SK-N-SH (cell line): ENCODE measurements at regions not wholly inside any gene's neighbourhood (a gene's known extent, or its start where the extent isn't known, plus 50 kb on each side); places are given as distances from the start of the nearest gene placed in this dataset.

Source experiments
- CTCF ChIA-PET: fragments of 300-600, 350-600 bp; formaldehyde crosslinking; extraction: SDS; loops from one replicate; lab custom pipeline; 2021; lab: Yijun Ruan, JAX
- POLR2A ChIA-PET: fragments of 350-600 bp; sonication (Branson Sonifier 250); formaldehyde crosslinking; extraction: SDS; loops from one replicate; lab custom pipeline; 2020; ENCODE audit warnings: antibody characterized with exemption, inconsistent platforms; lab: Yijun Ruan, JAX
- DNase-seq: peaks from one replicate; pipeline ENCODE4 v3.0.0; 2012
- H2AFZ ChIP-seq: fragments of 200-600 bp; sonication (generic); 2 replicates; pipeline ENCODE4 v1.8.1; 2016; ENCODE audit warnings: antibody characterized with exemption, mild to moderate bottlenecking, low read depth
- H3F3A ChIP-seq: fragments of 200-600 bp; sonication (generic); replicated peaks from 2 replicates; pipeline ENCODE3; 2016; ENCODE audit warnings: antibody characterized with exemption, mild to moderate bottlenecking; ENCODE audit not compliant: insufficient read depth
- H3K27ac ChIP-seq, 2 experiments: fragments of 200-500 bp in 1 of 2; fragments of 200-600 bp in 1 of 2; sonication (Bioruptor generic) in 1 of 2; sonication (generic), shearing (Covaris generic) in 1 of 2; 2 replicates each; pipeline versions ENCODE4 v1.5.1 to v1.6.1; 2014 to 2016; ENCODE audit warnings: low read depth in 2 of 2, inconsistent platforms in 1 of 2, low read length in 1 of 2, mild to moderate bottlenecking in 1 of 2, mixed read lengths in 1 of 2
- H3K27me3 ChIP-seq: fragments of 200-600 bp; sonication (generic), shearing (Covaris generic); 2 replicates; pipeline ENCODE4 v1.6.1; 2016; ENCODE audit warnings: mixed run types; ENCODE audit not compliant: insufficient read depth
- H3K36me3 ChIP-seq, 2 experiments: fragments of 200-500 bp in 1 of 2; fragments of 200-600 bp in 1 of 2; sonication (Bioruptor generic) in 1 of 2; sonication (generic) in 1 of 2; replicated peaks in 1 of 2; 2 replicates each; pipeline versions ENCODE3 to v1.5.1; 2014 to 2016; ENCODE audit warnings: low read length in 1 of 2, mild to moderate bottlenecking in 1 of 2; ENCODE audit not compliant: insufficient read depth in 2 of 2, control insufficient read depth in 1 of 2
- H3K4me1 ChIP-seq, 2 experiments: fragments of 200-500 bp in 1 of 2; fragments of 200-600 bp in 1 of 2; sonication (Bioruptor generic) in 1 of 2; sonication (generic), shearing (Covaris generic) in 1 of 2; 2 replicates each; pipeline versions ENCODE4 v1.5.1 to v1.6.1; 2014 to 2016; ENCODE audit warnings: low read depth in 1 of 2, low read length in 1 of 2, mixed run types in 1 of 2; ENCODE audit not compliant: insufficient read depth in 2 of 2, control insufficient read depth in 1 of 2
- H3K4me2 ChIP-seq: fragments of 200-600 bp; sonication (generic), shearing (Covaris generic); 2 replicates; pipeline ENCODE4 v1.6.1; 2017; ENCODE audit warnings: mixed run types
- H3K4me3 ChIP-seq, 2 experiments: fragments of 200-500 bp in 1 of 2; fragments of 200-600 bp in 1 of 2; sonication (Bioruptor generic) in 1 of 2; sonication (generic), shearing (Covaris generic) in 1 of 2; 2 replicates each; pipeline versions ENCODE4 v1.5.1 to v1.8.1; 2014 to 2016; ENCODE audit warnings: low read depth in 2 of 2, inconsistent platforms in 1 of 2, low read length in 1 of 2, mild to moderate bottlenecking in 1 of 2, mixed read lengths in 1 of 2, moderate library complexity in 1 of 2
- H3K79me2 ChIP-seq: fragments of 200-600 bp; sonication (generic); 2 replicates; pipeline ENCODE4 v1.8.1; 2017; ENCODE audit warnings: mild to moderate bottlenecking; ENCODE audit not compliant: insufficient read depth
- H3K9ac ChIP-seq: fragments of 200-600 bp; sonication (generic); 2 replicates; pipeline ENCODE4 v1.6.1; 2017; ENCODE audit warnings: mixed run types
- H3K9me2 ChIP-seq: fragments of 200-600 bp; sonication (generic); 2 replicates; pipeline ENCODE4 v1.6.1; 2017; ENCODE audit warnings: mixed run types
- H3K9me3 ChIP-seq: fragments of 200-600 bp; sonication (generic); 2 replicates; pipeline ENCODE4 v1.6.1; 2017; ENCODE audit warnings: mixed run types, mild to moderate bottlenecking, moderate library complexity
- H4K20me1 ChIP-seq: fragments of 200-600 bp; sonication (generic); 2 replicates; pipeline ENCODE4 v1.6.1; 2017; ENCODE audit warnings: mild to moderate bottlenecking, mixed run types; ENCODE audit not compliant: insufficient read depth
- CHD2 ChIP-seq: fragments of 150-350 bp; IDR thresholded peaks from 2 replicates; pipeline ENCODE4 v1.6.1; 2018; ENCODE audit warnings: low read length; ENCODE audit not compliant: partially characterized antibody
- EZH2phosphoT487 ChIP-seq: fragments of 200-600 bp; sonication (generic); IDR thresholded peaks from 2 replicates; pipeline ENCODE4 v1.6.1; 2017; ENCODE audit warnings: low read depth, mixed run types, mild to moderate bottlenecking, antibody characterized with exemption, moderate library complexity, borderline replicate concordance
- FOXJ3 ChIP-seq: sonication (generic); formaldehyde crosslinking; IDR thresholded peaks from 2 replicates; pipeline ENCODE4 v1.5.1; 2020; ENCODE audit warnings: mild to moderate bottlenecking, missing genetic modification reagents
- FOXM1 ChIP-seq: IDR thresholded peaks from 2 replicates; pipeline ENCODE4 v1.4.0; 2012; ENCODE audit warnings: low read depth, mild to moderate bottlenecking
- GATA2 ChIP-seq: sonication (generic); formaldehyde crosslinking; IDR thresholded peaks from 2 replicates; pipeline ENCODE4 v1.5.0; 2020; ENCODE audit warnings: mild to moderate bottlenecking, missing genetic modification reagents
- MEF2A ChIP-seq: IDR thresholded peaks from 2 replicates; pipeline ENCODE4 v1.4.0; 2012; ENCODE audit warnings: low read depth, borderline replicate concordance
- NRF1 ChIP-seq: IDR thresholded peaks from 2 replicates; pipeline ENCODE4 v1.6.1; 2012; ENCODE audit warnings: low read depth, mild to moderate bottlenecking, low read length
- POLR2AphosphoS5 ChIP-seq: IDR thresholded peaks from 2 replicates; pipeline ENCODE4 v1.6.1; 2012; ENCODE audit warnings: low read depth, low read length
- RFX5 ChIP-seq: IDR thresholded peaks from 2 replicates; pipeline ENCODE4 v1.6.1; 2012; ENCODE audit warnings: mild to moderate bottlenecking, improper control_type of control experiment, low read length
- RXRA ChIP-seq: IDR thresholded peaks from 2 replicates; pipeline ENCODE4 v1.4.0; 2012; ENCODE audit warnings: low read depth, mild to moderate bottlenecking, borderline replicate concordance
- SIN3A ChIP-seq: IDR thresholded peaks from 2 replicates; pipeline ENCODE4 v1.6.1; 2012; ENCODE audit warnings: low read depth, mild to moderate bottlenecking, low read length, moderate library complexity, borderline replicate concordance
- TAF1 ChIP-seq: IDR thresholded peaks from 2 replicates; pipeline ENCODE4 v1.6.1; 2012; ENCODE audit warnings: low read depth, mild to moderate bottlenecking, low read length, moderate library complexity, borderline replicate concordance
- TCF12 ChIP-seq: IDR thresholded peaks from 2 replicates; pipeline ENCODE4 v1.4.0; 2012
- WGBS: methylation state at CpG from one replicate; pipeline ENCODE4 v1.1.6; 2017; ENCODE audit warnings: low lambda C conversion rate; 5-methylcytosine and 5-hydroxymethylcytosine counted together
- TF ChIP-seq, protein P1 (sequence below): IDR thresholded peaks from 2 replicates; pipeline ENCODE4 v1.4.0; 2012; ENCODE audit warnings: low read depth, borderline replicate concordance
- TF ChIP-seq, protein P2 (sequence below): IDR thresholded peaks from 2 replicates; pipeline ENCODE4; 2012
- TF ChIP-seq, protein P3 (sequence below): IDR thresholded peaks from 2 replicates; pipeline ENCODE4 v1.4.0; 2012; ENCODE audit warnings: low read depth, borderline replicate concordance

DNA sequence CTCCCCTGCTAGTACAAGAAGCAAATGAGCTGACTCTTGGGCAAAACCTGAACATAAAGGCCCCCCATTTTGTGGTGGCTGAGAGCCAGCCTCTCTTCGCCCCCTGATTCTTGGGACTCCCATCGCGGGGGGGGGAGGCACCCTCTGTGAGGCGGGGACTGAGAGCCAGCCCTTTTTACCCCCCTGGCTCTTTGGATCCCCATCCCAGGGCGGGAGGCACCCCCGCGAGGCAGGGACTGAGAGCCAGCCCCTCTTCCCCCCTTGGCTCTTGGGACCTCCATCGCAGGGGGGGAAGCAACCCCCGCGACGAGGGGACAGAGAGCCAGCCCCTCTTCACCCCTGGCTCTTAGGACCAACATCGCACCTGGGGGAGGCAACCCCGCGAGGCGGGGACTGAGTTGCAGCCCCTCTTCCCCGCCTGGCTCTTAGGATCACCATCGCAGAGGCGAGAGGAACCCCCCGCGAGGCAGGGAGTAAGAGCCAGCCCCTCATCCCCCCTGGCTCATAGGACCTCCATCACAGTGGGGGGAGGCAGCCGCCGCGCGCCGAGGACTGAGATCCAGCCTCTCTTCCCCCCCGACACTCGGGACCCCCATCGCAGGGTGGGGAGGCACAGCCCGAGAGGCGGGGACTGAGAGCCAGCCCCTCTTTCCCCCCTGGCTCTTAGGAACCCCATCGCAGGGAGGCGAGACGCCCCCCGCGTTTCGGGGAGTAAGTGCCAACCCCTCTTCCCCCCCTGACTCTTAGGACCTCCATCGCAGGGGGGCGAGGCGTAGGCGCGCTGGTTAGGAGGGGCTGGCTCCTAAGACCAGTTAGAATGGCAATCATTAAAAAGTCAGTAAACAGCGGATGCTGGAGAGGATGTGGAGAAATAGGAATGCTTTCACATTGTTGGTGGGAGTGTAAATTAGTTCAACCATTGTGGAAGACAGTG, 2428.4 kb upstream of the PCDH20 start:
- Histone ChIP-seq H3K36me3 (no peaks in the 10 kb centered on the region), H3K27ac (no peak overlapping the region), H3K4me3 (no peak overlapping the region), H2AFZ (no peak overlapping the region), H3K27me3 (no peaks in the 10 kb centered on the region), H3K9me3 (no peaks in the 10 kb centered on the region), H3K4me1 (no peaks in the 10 kb centered on the region), H3K9ac (no peak overlapping the region), H3K79me2 (no peaks in the 10 kb centered on the region), H3F3A (no peaks in the 10 kb centered on the region), H3K4me2 (no peak overlapping the region), H4K20me1 (no peaks in the 10 kb centered on the region), H3K9me2 (no peaks in the 10 kb centered on the region)
- no peak for DNase-seq
- TF ChIP-seq MEF2A (no peak), NRF1 (no peak), POLR2AphosphoS5 (no peak)
- WGBS: 89% methylated on average over 26 of the region's 42 CpGs
- POLR2A ChIA-PET: no interaction called here
- CTCF ChIA-PET: no interaction called here

DNA sequence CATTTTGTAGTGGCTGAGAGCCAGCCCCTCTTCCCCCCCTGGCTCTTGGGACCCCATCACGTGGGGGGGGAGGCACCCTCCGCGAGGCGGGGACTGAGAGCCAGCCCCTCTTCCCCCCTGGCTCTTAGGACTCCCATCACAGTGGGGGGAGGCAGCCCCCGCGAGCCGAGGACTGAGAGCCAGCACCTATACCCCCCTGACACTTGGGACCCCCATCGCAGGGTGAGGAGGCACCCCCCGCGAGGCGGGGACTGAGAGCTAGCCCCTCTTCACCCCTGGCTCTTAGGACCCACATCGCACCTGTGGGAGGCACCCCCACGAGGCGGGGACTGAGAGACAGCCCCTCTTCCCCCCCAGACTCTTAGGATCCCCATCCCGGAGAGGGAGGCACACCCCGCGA, 2426.5 kb upstream of the PCDH20 start:
- no peak overlapping the region for H3K27ac ChIP-seq
- no peaks in the 10 kb centered on the region for H3K4me1 ChIP-seq
- no peak overlapping the region for H3K9ac ChIP-seq
- TF ChIP-seq, protein P1, sequence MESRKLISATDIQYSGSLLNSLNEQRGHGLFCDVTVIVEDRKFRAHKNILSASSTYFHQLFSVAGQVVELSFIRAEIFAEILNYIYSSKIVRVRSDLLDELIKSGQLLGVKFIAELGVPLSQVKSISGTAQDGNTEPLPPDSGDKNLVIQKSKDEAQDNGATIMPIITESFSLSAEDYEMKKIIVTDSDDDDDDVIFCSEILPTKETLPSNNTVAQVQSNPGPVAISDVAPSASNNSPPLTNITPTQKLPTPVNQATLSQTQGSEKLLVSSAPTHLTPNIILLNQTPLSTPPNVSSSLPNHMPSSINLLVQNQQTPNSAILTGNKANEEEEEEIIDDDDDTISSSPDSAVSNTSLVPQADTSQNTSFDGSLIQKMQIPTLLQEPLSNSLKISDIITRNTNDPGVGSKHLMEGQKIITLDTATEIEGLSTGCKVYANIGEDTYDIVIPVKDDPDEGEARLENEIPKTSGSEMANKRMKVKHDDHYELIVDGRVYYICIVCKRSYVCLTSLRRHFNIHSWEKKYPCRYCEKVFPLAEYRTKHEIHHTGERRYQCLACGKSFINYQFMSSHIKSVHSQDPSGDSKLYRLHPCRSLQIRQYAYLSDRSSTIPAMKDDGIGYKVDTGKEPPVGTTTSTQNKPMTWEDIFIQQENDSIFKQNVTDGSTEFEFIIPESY: no peak
- TF ChIP-seq RXRA (no peak), CHD2 (no peak), TAF1 (no peak), MEF2A (no peak), SIN3A (no peak), RFX5 (no peak), GATA2 (no peak), FOXM1 (no peak), TCF12 (no peak), FOXJ3 (no peak), EZH2phosphoT487 (no peak)
- TF ChIP-seq, protein P2, sequence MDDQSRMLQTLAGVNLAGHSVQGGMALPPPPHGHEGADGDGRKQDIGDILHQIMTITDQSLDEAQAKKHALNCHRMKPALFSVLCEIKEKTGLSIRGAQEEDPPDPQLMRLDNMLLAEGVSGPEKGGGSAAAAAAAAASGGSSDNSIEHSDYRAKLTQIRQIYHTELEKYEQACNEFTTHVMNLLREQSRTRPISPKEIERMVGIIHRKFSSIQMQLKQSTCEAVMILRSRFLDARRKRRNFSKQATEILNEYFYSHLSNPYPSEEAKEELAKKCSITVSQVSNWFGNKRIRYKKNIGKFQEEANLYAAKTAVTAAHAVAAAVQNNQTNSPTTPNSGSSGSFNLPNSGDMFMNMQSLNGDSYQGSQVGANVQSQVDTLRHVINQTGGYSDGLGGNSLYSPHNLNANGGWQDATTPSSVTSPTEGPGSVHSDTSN: no peak
- TF ChIP-seq, protein P3, sequence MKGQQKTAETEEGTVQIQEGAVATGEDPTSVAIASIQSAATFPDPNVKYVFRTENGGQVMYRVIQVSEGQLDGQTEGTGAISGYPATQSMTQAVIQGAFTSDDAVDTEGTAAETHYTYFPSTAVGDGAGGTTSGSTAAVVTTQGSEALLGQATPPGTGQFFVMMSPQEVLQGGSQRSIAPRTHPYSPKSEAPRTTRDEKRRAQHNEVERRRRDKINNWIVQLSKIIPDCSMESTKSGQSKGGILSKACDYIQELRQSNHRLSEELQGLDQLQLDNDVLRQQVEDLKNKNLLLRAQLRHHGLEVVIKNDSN: no peak
- POLR2A ChIA-PET: no interaction called here
- no peaks in the 10 kb centered on the region for H3K36me3 ChIP-seq
- H3K4me2 ChIP-seq: no peak overlapping the region
- WGBS: no CpG with 5 or more reads among the region's 17 CpGs
- H3F3A ChIP-seq: no peaks in the 10 kb centered on the region
- H3K9me2 ChIP-seq: no peaks in the 10 kb centered on the region
- no peaks in the 10 kb centered on the region for H3K9me3 ChIP-seq
- CTCF ChIA-PET: no interaction called here
- H3K4me3 ChIP-seq: no peak overlapping the region
- no peaks in the 10 kb centered on the region for H3K27me3 ChIP-seq
- no peaks in the 10 kb centered on the region for H4K20me1 ChIP-seq
- DNase-seq: no peak
- no peak overlapping the region for H2AFZ ChIP-seq
- no peaks in the 10 kb centered on the region for H3K79me2 ChIP-seq
